Fibroblast of mammary gland (primary cell): ENCODE measurements at regions not wholly inside any gene's neighbourhood (a gene's known extent, or its start where the extent isn't known, plus 50 kb on each side); places are given as distances from the start of the nearest gene placed in this dataset.
A peak's percentile ranks its signal among the peaks of the same experiment; 100 is the strongest.
"Not testable (repeated sequence)": the region's sequence is repeated elsewhere in the genome, so short reads cannot be mapped to it uniquely, and the experiment has no call there.

Experiments used
- DNase-seq: peaks from one replicate; pipeline ENCODE4 v3.0.0-alpha.2; 2010; ENCODE audit warnings: low read depth
- H3K4me3 ChIP-seq: 2 replicates; pipeline ENCODE4 v1.5.1; 2011; ENCODE audit warnings: low read depth, mild to moderate bottlenecking, low read length, moderate library complexity; ENCODE audit not compliant: control insufficient read depth
- CTCF ChIP-seq: conservative IDR thresholded peaks from 2 replicates; pipeline ENCODE4 v1.5.1; 2011; ENCODE audit warnings: low read depth, low read length, inconsistent platforms; ENCODE audit not compliant: control insufficient read depth, insufficient read depth

- no peak for DNase-seq
- no peak for TF ChIP-seq CTCF
- H3K4me3 ChIP-seq, result no peak overlapping the region
Measured at GRCh38 chr6:106823732-106824351, 150.7 kb downstream of the CD24 start.

GRCh38 chr6:106823058-106823457 is 151.5 kb downstream of the CD24 start:
- H3K4me3 ChIP-seq, result no peak overlapping the region
- no peak for DNase-seq
- TF ChIP-seq CTCF, result no peak

GRCh38 chr6:106820412-106820852 is 154.1 kb downstream of the CD24 start:
- DNase-seq, result peak; percentile 12
- no peak overlapping the region for H3K4me3 ChIP-seq
- TF ChIP-seq CTCF, result no peak

DNA sequence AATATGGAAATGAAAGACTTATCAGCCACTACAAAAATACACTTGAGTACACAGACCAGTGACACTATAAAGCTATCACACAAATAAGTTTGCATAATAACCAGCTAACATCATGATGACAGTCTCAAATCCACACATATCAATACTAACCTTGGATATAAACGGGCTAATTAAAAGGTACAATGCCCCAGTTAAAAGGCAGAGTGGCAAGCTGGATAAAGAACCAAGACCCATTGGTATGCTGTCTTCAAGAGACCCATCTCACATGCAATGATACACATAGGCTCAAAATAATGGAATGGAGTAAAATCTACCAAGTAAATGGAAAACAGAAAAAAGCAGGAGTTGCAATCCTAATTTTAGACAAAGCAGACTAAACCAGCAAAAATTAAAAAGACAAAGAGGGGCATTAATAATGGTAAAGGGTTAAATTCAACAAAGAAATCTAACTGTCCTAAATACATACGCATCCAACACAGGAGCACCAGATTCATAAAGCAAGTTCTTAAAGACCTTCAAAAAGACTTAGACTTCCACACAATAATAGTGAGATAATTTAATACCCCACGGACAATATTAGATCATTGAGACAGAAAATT is 163.3 kb downstream of the CD24 start:
- no peak for DNase-seq
- TF ChIP-seq CTCF, result no peak
- no peak overlapping the region for H3K4me3 ChIP-seq

DNA sequence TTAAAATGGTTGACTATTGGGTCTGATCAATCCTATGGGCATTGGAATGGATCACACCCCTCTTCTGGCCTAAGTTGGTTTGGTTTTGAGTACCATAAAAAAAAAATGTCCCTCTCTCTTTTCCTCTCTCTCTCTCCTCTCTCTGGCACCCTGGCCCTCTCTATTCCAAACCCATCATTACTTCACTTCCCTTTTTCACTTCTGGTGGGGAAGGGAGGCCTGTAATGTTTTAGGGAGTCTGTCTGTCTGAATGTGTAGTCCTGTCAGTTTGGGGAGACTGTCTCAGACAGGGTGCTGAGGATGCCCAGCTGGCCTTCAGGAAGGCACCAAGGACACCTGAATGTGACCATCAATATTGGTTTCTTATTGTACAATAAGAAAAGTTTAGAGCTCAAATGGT is 165.8 kb downstream of the CD24 start:
- no peak overlapping the region for H3K4me3 ChIP-seq
- TF ChIP-seq CTCF, result no peak
- DNase-seq, result no peak

- TF ChIP-seq CTCF, result no peak
- no peak for DNase-seq
- no peak overlapping the region for H3K4me3 ChIP-seq
Measured at GRCh38 chr6:106807947-106808611, 166.4 kb downstream of the CD24 start.

GRCh38 chr6:106806253-106806652 is 168.3 kb downstream of the CD24 start:
- DNase-seq, H3K4me3 ChIP-seq: not testable (repeated sequence)
